DND-41 (cell line): ENCODE measurements at regions not wholly inside any gene's neighbourhood (a gene's known extent, or its start where the extent isn't known, plus 50 kb on each side); places are given as distances from the start of the nearest gene placed in this dataset.
"Not testable (repeated sequence)": the region's sequence is repeated elsewhere in the genome, so short reads cannot be mapped to it uniquely, and the experiment has no call there.

Source experiments
- EZH2 ChIP-seq: IDR thresholded peaks from 3 replicates; pipeline ENCODE4 v1.6.1; 2012; ENCODE audit warnings: borderline replicate concordance, low read depth, mild to moderate bottlenecking, moderate library complexity, low read length, inconsistent platforms; ENCODE audit not compliant: severe bottlenecking
- TF ChIP-seq, protein P1 (sequence below): IDR thresholded peaks from 2 replicates; pipeline ENCODE4 v1.5.1; 2012; ENCODE audit warnings: borderline replicate concordance, low read length, moderate library complexity, mild to moderate bottlenecking; ENCODE audit not compliant: poor library complexity, severe bottlenecking; ENCODE audit errors: extremely low read depth

DNA sequence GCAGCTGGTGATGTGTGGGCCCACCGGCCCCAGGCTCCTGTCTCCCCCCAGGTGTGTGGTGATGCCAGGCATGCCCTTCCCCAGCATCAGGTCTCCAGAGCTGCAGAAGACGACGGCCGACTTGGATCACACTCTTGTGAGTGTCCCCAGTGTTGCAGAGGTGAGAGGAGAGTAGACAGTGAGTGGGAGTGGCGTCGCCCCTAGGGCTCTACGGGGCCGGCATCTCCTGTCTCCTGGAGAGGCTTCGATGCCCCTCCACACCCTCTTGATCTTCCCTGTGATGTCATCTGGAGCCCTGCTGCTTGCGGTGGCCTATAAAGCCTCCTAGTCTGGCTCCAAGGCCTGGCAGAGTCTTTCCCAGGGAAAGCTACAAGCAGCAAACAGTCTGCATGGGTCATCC lies 268.4 kb downstream of the OR4F29 start:
- TF ChIP-seq, protein P1, sequence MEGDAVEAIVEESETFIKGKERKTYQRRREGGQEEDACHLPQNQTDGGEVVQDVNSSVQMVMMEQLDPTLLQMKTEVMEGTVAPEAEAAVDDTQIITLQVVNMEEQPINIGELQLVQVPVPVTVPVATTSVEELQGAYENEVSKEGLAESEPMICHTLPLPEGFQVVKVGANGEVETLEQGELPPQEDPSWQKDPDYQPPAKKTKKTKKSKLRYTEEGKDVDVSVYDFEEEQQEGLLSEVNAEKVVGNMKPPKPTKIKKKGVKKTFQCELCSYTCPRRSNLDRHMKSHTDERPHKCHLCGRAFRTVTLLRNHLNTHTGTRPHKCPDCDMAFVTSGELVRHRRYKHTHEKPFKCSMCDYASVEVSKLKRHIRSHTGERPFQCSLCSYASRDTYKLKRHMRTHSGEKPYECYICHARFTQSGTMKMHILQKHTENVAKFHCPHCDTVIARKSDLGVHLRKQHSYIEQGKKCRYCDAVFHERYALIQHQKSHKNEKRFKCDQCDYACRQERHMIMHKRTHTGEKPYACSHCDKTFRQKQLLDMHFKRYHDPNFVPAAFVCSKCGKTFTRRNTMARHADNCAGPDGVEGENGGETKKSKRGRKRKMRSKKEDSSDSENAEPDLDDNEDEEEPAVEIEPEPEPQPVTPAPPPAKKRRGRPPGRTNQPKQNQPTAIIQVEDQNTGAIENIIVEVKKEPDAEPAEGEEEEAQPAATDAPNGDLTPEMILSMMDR = not testable (repeated sequence)
- not testable (repeated sequence) for TF ChIP-seq EZH2
